Panc1 (cell line): ENCODE measurements at regions not wholly inside any gene's neighbourhood (a gene's known extent, or its start where the extent isn't known, plus 50 kb on each side); places are given as distances from the start of the nearest gene placed in this dataset.

Source experiments
- ATAC-seq: fragments of 200-7000 bp; cut with Tn5 transposase; 2 replicates; pipeline ENCODE4 v1.9.1; 2020; ENCODE audit warnings: mild to moderate bottlenecking, moderate library complexity
- BruUV-seq: library from RNA; stranded (reverse); fragments of 400-500 nt; replicated peaks from 2 replicates; lab custom pipeline; 2021; lab: Mats Ljungman, UMichigan
- CTCF ChIA-PET: fragments of 300-600 bp; sonication (Branson Sonifier 250); formaldehyde crosslinking; loops from one replicate; lab custom pipeline; 2022; ENCODE audit warnings: antibody characterized with exemption; lab: Charles Lee
- POLR2A ChIA-PET: fragments of 300-600 bp; sonication (Branson Sonifier 250); formaldehyde crosslinking; loops from one replicate; lab custom pipeline; 2022; ENCODE audit warnings: antibody characterized with exemption; lab: Charles Lee
- DNase-seq: peaks from one replicate; pipeline ENCODE4 v3.0.0-alpha.2; 2010; ENCODE audit warnings: low read depth, low spot score
- H3K27ac ChIP-seq: 2 replicates; pipeline ENCODE4 v1.5.1; 2011; ENCODE audit warnings: mild to moderate bottlenecking, low read length, inconsistent platforms
- H3K27me3 ChIP-seq: fragments of 200-500 bp; sonication (Bioruptor generic); 2 replicates; pipeline ENCODE4 v1.6.0; 2014; ENCODE audit warnings: low read length, inconsistent platforms; ENCODE audit not compliant: control insufficient read depth, insufficient read depth
- H3K36me3 ChIP-seq: fragments of 200-500 bp; sonication (Bioruptor generic); 2 replicates; pipeline ENCODE4 v1.5.1; 2014; ENCODE audit warnings: inconsistent platforms, mild to moderate bottlenecking, low read length, moderate library complexity; ENCODE audit not compliant: control insufficient read depth, insufficient read depth
- H3K4me1 ChIP-seq: 2 replicates; pipeline ENCODE4 v1.5.1; 2011; ENCODE audit warnings: inconsistent platforms, mild to moderate bottlenecking, low read length, moderate library complexity; ENCODE audit not compliant: control insufficient read depth, insufficient read depth
- H3K4me3 ChIP-seq, 2 experiments: 2 replicates each; pipeline ENCODE4 v1.5.1; 2011 to 2012; ENCODE audit warnings: low read depth in 2 of 2, low read length in 2 of 2, mild to moderate bottlenecking in 2 of 2, inconsistent platforms in 1 of 2, moderate library complexity in 1 of 2
- H3K9me3 ChIP-seq: fragments of 200-500 bp; sonication (Bioruptor generic); 2 replicates; pipeline ENCODE4 v1.5.1; 2014; ENCODE audit warnings: low read depth, mild to moderate bottlenecking, inconsistent platforms, low read length, moderate library complexity; ENCODE audit not compliant: control insufficient read depth, insufficient read depth
- POLR2AphosphoS5 ChIP-seq: IDR thresholded peaks from 2 replicates; pipeline ENCODE4 v1.6.1; 2012; ENCODE audit warnings: mild to moderate bottlenecking, low read depth, low read length, moderate library complexity
- REST ChIP-seq, 2 experiments: IDR thresholded peaks; 2 replicates each; pipeline ENCODE4 v1.6.1; 2011 to 2012; ENCODE audit warnings: low read depth in 2 of 2, control low read depth in 1 of 2, low read length in 1 of 2, mild to moderate bottlenecking in 1 of 2, moderate library complexity in 1 of 2; ENCODE audit not compliant: insufficient read depth in 1 of 2
- SIN3A ChIP-seq: IDR thresholded peaks from 2 replicates; pipeline ENCODE4 v1.6.1; 2012; ENCODE audit warnings: low read depth, mild to moderate bottlenecking, low read length, moderate library complexity, borderline replicate concordance; ENCODE audit not compliant: insufficient read depth
- TCF7L2 ChIP-seq: IDR thresholded peaks from 2 replicates; pipeline ENCODE4 v1.6.1; 2011; ENCODE audit warnings: mild to moderate bottlenecking, low read depth, low read length, inconsistent platforms
- in situ Hi-C: cut with HindIII; loops from 2 replicates; pipeline ENCODE4 v1.10.0; 2016; ENCODE audit warnings: low sequenced_read_pairs, low pct_unique_long_range_greater_than_20kb
- intact Hi-C: fragments of 100-400 bp; cut with micrococcal nuclease; formaldehyde crosslinking; loops from one replicate; pipeline ENCODE4 v1.10.0; 2022; ENCODE audit not compliant: unreplicated experiment
- TF ChIP-seq, protein P1 (sequence below): fragments of 450-650 bp; IDR thresholded peaks from 2 replicates; pipeline ENCODE4 v1.5.1; 2017; ENCODE audit warnings: mild to moderate bottlenecking

- Histone ChIP-seq H3K4me1 (no peaks in the 10 kb centered on the region), H3K36me3 (no peaks in the 10 kb centered on the region), H3K27me3 (no peaks in the 10 kb centered on the region), H3K9me3 (no peaks in the 10 kb centered on the region), H3K4me3 (no peak overlapping the region), H3K27ac (no peak overlapping the region)
- POLR2A ChIA-PET, result no interaction called here
- BruUV-seq, result no TSS peak
- in situ Hi-C loops (no loop called here), intact Hi-C loops (no loop called here)
- DNase-seq (no peak), ATAC-seq (no peak)
- CTCF ChIA-PET, result no interaction called here
- no peak for TF ChIP-seq REST (IDR thresholded peaks at IDR 0.05; ENCODE audit: insufficient read depth in 1 of 2, low read depth in 2 of 2, low read length in 1 of 2)
- TF ChIP-seq, protein P1, sequence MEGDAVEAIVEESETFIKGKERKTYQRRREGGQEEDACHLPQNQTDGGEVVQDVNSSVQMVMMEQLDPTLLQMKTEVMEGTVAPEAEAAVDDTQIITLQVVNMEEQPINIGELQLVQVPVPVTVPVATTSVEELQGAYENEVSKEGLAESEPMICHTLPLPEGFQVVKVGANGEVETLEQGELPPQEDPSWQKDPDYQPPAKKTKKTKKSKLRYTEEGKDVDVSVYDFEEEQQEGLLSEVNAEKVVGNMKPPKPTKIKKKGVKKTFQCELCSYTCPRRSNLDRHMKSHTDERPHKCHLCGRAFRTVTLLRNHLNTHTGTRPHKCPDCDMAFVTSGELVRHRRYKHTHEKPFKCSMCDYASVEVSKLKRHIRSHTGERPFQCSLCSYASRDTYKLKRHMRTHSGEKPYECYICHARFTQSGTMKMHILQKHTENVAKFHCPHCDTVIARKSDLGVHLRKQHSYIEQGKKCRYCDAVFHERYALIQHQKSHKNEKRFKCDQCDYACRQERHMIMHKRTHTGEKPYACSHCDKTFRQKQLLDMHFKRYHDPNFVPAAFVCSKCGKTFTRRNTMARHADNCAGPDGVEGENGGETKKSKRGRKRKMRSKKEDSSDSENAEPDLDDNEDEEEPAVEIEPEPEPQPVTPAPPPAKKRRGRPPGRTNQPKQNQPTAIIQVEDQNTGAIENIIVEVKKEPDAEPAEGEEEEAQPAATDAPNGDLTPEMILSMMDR, result no peak
- no peak for TF ChIP-seq TCF7L2
- TF ChIP-seq POLR2AphosphoS5, result no peak
- TF ChIP-seq SIN3A, result no peak
Measured at GRCh38 chr12:28060871-28061270, 88.3 kb upstream of the PTHLH start.

DNA sequence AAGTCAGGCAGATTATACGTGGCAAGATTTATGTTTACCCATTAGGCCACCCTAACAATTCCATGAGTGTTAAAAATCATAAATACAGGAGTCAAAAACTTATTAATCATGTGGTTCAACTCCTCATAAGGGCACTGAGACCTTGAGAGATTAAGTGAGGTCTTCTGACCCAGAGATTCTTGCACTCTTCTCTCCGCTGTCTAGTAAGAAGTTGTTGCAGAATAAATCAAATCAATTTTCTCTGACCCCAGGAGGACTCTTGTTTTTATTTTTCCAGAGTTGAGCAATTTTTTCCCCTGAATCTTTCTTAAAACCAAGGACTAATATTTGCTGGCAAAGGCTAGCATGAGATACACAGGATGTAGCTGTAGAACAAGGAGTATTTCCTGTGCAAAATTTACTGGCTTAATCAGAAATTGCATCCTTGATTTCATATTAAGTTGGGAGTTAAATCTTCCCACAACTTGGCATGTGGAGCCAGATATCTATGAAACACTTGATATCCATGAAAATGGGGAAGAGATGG is 90.9 kb upstream of the PTHLH start:
- no peaks in the 10 kb centered on the region for H3K9me3 ChIP-seq
- no peaks in the 10 kb centered on the region for H3K4me1 ChIP-seq
- no peak overlapping the region for H3K27ac ChIP-seq
- DNase-seq (no peak), ATAC-seq (no peak)
- in situ Hi-C loops (no loop called here), intact Hi-C loops (no loop called here)
- TF ChIP-seq POLR2AphosphoS5 (no peak), REST (IDR thresholded peaks at IDR 0.05; ENCODE audit: insufficient read depth in 1 of 2, low read depth in 2 of 2, low read length in 1 of 2) (no peak), TCF7L2 (no peak), SIN3A (no peak)
- TF ChIP-seq, protein P1, result no peak
- H3K27me3 ChIP-seq, result no peaks in the 10 kb centered on the region
- ChIA-PET CTCF (no interaction called here), POLR2A (no interaction called here)
- no TSS peak for BruUV-seq
- no peak overlapping the region for H3K4me3 ChIP-seq
- no peaks in the 10 kb centered on the region for H3K36me3 ChIP-seq
